Stimulated activated CD8-positive, alpha-beta memory T cell treated with anti-CD3 and anti-CD28 coated beads, Interleukin-7, amount 100 ng/mL, for 48 hours (primary cell): ENCODE measurements at regions not wholly inside any gene's neighbourhood (a gene's known extent, or its start where the extent isn't known, plus 50 kb on each side); places are given as distances from the start of the nearest gene placed in this dataset.

ENCODE experiments used
- DNase-seq, 2 donors: peaks; one replicate each; pipeline ENCODE4 v3.0.0-alpha.2; 2020; ENCODE audit warnings: low read depth in 1 of 2; ENCODE audit errors: extremely low read depth in 1 of 2

- DNase-seq = no peak
These were observed 118.1 kb upstream of the CCDC112 start for GRCh38 chr5:115414406-115415142.

GRCh38 chr5:115413651-115414050, 117.2 kb upstream of the CCDC112 start:
- no peak for DNase-seq

DNA sequence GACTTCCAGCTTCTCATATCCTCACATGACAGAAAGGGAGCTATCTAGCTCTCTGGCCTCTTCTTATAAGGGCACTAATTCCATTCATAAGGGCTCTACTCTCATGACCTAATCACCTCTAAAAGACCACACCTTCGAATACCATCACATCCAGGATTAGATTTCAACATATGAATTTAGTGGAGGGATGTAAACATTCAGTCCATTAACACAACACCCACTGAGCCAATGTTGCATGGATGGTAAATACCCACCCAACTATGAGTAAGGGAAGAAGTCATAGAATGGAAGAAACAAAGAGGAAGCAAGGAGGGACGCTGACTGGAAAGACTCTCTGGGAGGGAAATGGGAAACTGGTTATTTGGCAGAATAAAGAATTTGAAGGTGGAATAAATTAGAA, 112.6 kb upstream of the CCDC112 start:
- DNase-seq = no peak

- DNase-seq = no peak
These were observed 106.5 kb upstream of the CCDC112 start for GRCh38 chr5:115402822-115403577.

DNA sequence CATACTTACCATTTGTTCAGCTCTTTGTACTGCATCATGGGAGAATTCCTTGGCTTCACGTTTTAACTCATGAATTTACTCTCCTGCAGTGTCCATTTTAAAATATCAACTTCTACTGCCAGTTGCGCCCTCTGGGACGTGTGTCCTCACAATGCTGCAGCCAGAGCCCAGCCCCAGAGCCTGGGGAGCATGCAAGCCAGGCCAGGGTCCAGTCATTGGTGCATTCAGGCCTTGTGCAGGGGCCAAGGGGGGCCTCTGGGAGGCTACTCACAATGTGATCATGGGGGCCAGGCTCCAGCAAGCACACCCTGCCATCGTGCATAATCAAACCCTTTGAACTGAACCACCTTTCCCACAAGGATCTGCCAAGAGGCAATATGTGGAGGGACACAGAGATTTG, 105.6 kb upstream of the CCDC112 start:
- no peak for DNase-seq

DNA sequence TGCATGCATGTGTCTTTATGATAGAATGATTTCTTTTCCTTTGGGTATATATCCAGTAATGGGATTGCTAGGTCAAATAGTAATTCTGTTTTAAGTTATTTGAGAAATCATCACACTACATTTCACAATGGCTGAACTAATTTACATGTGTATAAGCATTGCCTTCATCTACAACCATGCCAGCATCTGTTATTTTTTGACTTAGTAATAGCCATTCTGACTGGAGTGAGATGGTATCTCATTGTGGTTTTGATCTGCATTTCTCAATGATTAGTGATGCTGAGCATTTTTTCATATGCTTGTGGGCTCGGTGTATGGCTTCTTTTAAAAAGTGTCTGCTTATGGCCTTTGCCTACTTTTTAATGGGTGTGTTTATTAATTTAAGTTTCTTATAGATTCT, 102.3 kb upstream of the CCDC112 start:
- no peak for DNase-seq

DNA sequence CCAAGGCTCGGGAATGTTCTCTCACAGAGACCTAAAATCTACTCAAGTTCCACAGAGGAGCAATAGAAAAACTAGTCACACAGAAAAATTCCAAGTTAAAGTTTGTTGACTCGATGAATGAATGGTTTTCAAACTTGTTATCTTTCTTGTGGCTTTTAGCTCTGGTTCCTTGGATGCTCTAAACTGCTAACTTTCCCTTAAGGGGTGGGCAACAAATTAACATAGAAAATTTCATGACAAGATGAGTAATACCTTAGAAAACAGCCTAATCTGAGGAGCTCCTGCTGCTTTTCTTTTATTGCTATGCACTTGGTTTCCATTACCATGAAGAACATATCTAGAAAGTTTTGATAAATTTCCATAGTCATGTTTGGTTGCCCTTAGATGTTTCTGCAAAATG, 100.2 kb upstream of the CCDC112 start:
- DNase-seq = no peak

DNA sequence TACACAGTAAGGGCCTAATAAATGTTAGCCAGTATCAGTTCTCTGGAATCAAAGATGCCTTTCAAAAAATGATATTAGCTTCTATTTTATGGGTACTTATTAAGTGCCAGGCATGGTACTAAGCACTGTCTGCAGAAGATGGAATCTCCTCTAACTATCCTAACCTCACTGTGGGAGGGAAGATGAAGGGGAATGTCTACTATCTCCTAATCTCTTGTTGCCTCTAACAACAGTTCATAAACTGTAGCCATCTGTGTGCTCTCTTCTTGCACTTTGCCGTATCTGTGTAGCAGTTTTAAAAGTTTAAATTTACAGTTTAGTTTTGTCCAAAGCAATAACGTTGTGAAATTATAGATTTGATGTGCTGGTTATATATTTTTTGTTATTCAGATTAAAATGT, 99.6 kb upstream of the CCDC112 start:
- DNase-seq = no peak

DNA sequence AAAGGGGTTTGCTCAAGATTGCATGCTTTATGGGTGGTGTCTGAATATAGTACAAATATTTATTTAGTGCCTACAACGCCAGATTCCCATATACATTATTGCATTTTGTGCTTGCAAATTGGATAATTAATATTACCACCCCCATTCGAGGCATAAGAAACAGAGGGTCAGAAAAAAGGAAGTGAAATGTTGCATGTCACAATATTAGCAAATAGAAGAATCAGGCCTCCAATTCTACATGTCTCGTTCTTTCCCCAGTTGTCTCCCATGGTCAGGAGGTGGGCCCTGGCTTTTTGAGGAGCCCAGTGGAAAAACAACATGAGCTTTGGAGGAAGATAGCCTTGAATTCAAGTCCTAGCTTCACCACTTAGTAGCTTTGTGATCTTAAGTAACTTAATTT, 98.1 kb upstream of the CCDC112 start:
- no peak for DNase-seq

- DNase-seq = no peak
These were observed 96.8 kb upstream of the CCDC112 start for GRCh38 chr5:115393239-115393638.

- no peak for DNase-seq
These were observed 96.2 kb upstream of the CCDC112 start for GRCh38 chr5:115392611-115393010.

- DNase-seq = no peak
These were observed 95.3 kb upstream of the CCDC112 start for GRCh38 chr5:115391780-115392179.

DNA sequence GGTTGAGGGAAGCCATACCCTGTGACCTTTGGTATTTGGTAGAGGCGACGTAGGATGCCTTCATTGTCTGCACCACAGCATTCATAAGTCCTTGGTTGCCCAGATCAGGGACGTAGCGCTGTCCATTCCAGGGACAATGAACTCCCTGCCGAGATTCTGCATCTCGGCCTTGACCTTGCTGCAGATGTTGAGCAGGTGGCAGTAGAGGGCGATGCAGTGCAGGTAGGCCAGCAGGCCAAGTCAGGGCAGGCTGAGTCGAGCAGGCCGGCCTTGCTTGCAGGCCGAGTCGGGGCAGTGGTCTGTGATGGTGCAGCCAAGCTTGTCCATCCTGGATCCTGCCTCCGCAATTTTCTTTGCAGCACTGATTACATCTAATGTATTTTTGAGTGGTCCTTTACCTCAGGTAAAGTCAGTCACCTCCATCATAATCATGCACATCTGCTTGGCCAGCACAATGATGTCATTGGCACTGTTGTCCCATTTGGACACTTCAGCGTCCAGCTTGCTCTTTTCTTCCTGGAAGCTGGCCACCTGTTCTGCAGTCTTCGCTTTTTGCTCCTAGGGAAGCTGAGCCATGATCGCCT, 93.4 kb upstream of the CCDC112 start:
- no peak for DNase-seq

GRCh38 chr5:115389034-115389798, 92.8 kb upstream of the CCDC112 start:
- no peak for DNase-seq

DNA sequence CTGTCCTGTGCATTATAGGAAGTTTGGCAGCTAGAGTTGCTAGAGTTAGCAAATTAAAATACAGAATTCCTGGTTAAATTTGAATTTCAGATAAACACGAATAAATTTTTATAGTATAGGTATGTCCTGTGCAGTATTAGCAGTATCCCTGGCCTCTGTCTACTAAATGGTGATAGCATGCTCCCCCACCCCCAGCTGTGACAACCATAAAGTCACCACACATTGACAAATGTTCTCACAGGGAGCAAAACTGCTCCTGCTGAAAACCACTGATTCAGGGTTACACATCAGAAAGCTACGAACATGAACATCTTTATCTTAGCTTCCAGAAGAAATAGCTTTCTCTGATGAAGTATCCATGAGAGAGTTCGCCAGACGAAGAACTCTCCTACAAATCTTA, 91.8 kb upstream of the CCDC112 start:
- no peak for DNase-seq

GRCh38 chr5:115387816-115388215, 91.4 kb upstream of the CCDC112 start:
- DNase-seq = no peak

GRCh38 chr5:115386657-115387056, 90.2 kb upstream of the CCDC112 start:
- DNase-seq = no peak

DNA sequence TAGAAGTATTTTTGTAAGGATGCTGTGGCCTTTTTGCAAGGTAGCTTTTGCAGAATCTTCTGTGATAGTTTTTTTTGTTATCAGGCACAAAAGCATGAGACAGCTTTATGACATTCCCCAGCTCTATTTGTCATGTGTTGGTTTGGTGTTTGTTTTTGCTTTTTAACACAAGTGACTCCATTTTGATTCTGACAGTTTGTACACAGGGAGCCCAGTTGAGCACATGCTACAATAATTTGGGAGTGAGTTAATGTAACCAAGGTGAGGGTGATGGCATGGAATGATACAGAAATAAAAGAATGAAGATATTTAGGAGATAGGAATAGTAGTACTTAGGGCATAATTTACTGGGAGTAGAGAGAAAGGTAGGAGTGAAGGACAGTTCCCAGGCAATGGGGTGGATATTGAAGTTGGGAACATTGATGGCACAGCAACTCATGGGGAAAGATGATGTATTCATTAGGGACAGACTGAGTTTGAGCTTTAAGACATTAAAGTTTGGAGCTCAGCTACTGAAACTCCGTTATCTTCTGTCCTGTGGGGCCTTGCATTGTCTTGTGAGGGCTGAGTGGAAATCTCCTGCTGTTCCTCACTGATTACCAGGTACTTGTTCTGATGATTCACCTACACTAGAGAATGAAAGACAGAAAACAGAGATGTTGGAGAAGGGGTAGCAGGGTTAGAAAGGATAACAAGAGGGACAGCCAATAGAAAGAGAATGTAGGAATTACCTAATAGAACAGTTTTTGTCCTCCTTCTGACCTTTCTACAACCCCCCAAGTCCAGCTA, 88.3 kb upstream of the CCDC112 start:
- no peak for DNase-seq

DNA sequence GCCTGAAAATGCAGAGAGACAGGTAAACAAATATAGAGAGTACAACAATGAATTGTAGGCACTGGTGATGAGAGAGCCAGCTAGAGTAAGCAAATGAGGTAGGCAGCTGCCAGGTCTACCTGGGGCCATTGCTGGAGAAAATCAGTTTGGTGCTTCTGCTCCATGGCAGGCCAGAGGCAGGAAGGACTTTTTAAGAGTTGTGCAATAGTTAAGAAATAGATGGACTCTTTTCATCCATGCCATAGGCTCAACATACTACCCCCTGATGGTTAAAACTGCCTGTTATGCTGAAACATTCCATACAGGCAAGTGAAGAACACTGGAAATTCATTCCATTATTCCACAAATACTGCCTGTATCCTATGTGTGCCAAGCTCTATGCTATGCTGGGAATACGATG, 86.5 kb upstream of the CCDC112 start:
- DNase-seq = no peak

DNA sequence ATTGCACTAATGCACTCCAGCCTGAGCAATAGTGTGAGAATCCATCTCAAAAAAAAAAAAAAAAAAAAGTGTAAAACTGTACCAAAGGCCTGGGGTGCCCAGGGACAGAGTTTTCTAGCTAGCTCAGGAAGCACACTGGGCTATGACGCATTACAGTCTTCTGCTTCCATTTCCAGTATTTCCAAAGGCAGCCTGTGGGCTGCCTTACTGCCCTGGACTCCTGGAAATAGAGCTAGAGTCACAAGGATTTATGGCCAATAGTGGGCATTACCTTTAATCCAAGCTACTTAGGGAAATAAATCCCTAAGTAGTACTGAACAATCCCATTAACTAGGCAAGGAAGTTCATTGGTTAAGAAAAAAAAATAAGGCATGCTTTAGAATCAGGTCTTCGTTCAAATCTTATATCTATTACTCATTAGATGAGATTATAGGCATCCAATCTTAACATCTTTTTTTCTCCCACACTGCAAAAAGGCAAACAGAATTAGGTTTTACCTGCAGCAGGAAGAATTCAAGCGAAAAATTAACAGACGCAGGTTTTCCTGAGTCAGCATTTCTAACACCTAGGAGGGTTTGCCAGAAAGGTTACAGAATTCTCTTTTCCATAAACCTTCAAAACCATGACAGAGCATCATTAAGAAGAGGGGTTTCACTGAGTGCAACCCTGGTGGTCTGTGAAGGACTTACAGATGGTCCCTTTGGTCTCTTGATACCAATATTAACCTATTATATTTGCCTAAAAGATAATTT, 85.6 kb upstream of the CCDC112 start:
- no peak for DNase-seq
